CD4-positive, alpha-beta memory T cell (primary cell): ENCODE measurements at regions not wholly inside any gene's neighbourhood (a gene's known extent, or its start where the extent isn't known, plus 50 kb on each side); places are given as distances from the start of the nearest gene placed in this dataset.

Experiments
- CTCF ChIA-PET: fragments of 350-600 bp; sonication (Branson Sonifier 250); formaldehyde crosslinking; loops from one replicate; lab custom pipeline; 2021; ENCODE audit warnings: inconsistent platforms; ENCODE audit not compliant: partially characterized antibody; lab: Charles Lee
- POLR2A ChIA-PET: fragments of 350-600 bp; sonication (Branson Sonifier 250); formaldehyde crosslinking; loops from one replicate; lab custom pipeline; 2021; ENCODE audit not compliant: partially characterized antibody; lab: Charles Lee
- DNase-seq, 5 donors: peaks; one replicate each; pipeline versions ENCODE4 v3.0.0 to v3.0.0-alpha.2; 2020 to 2022; ENCODE audit warnings: mixed read lengths in 1 of 5
- H3K27ac ChIP-seq: one replicate; pipeline ENCODE4 v1.7.0; 2013; ENCODE audit warnings: low read depth, low read length
- H3K27me3 ChIP-seq: 2 replicates; pipeline ENCODE4 v1.7.0; 2013; ENCODE audit warnings: mild to moderate bottlenecking, low read length, moderate library complexity; ENCODE audit not compliant: insufficient read depth
- H3K36me3 ChIP-seq: 2 replicates; pipeline ENCODE4 v1.7.0; 2013; ENCODE audit warnings: mild to moderate bottlenecking, low read length, moderate library complexity; ENCODE audit not compliant: insufficient read depth
- H3K4me1 ChIP-seq: 2 replicates; pipeline ENCODE4 v1.7.0; 2013; ENCODE audit warnings: mild to moderate bottlenecking, low read length, moderate library complexity; ENCODE audit not compliant: insufficient read depth
- H3K4me3 ChIP-seq, 2 donors: one replicate each; pipeline ENCODE4 v1.7.0; 2013; ENCODE audit warnings: low read length in 2 of 2, mild to moderate bottlenecking in 1 of 2
- H3K9me3 ChIP-seq, 2 donors: one replicate each; pipeline ENCODE4 v1.7.0; 2013; ENCODE audit warnings: low read length in 2 of 2, control low read depth in 1 of 2; ENCODE audit not compliant: control insufficient read depth in 1 of 2
- H3K27ac Mint-ChIP-seq, 7 donors: one replicate each; pipeline ENCODE4 v1.8.0; 2020 to 2021; ENCODE audit warnings: mixed read lengths in 7 of 7, mild to moderate bottlenecking in 6 of 7, inconsistent platforms in 3 of 7, moderate library complexity in 3 of 7
- H3K27me3 Mint-ChIP-seq, 2 donors: one replicate each; pipeline ENCODE4 v1.8.0; 2020 to 2021; ENCODE audit warnings: mixed read lengths in 2 of 2
- H3K36me3 Mint-ChIP-seq, 2 donors: one replicate each; pipeline ENCODE4 v1.8.0; 2020 to 2021; ENCODE audit warnings: mixed read lengths in 2 of 2, inconsistent platforms in 1 of 2, mild to moderate bottlenecking in 1 of 2
- H3K4me1 Mint-ChIP-seq, 4 donors: one replicate each; pipeline ENCODE4 v1.8.0; 2020 to 2021; ENCODE audit warnings: mixed read lengths in 4 of 4, mild to moderate bottlenecking in 1 of 4
- H3K4me3 Mint-ChIP-seq, 8 donors: one replicate each; pipeline ENCODE4 v1.8.0; 2020 to 2021; ENCODE audit warnings: mixed read lengths in 8 of 8, mild to moderate bottlenecking in 7 of 8, moderate library complexity in 6 of 8, inconsistent platforms in 3 of 8
- H3K9me3 Mint-ChIP-seq, 8 donors: one replicate each; pipeline ENCODE4 v1.8.0; 2020 to 2021; ENCODE audit warnings: mixed read lengths in 8 of 8, mild to moderate bottlenecking in 5 of 8, inconsistent platforms in 3 of 8, moderate library complexity in 1 of 8
- intact Hi-C: fragments of 100-400 bp; cut with micrococcal nuclease; formaldehyde crosslinking; loops from one replicate; pipeline ENCODE4 v1.15.1; 2023

- H3K27me3 Mint-ChIP-seq = no peaks in the 10 kb centered on the region
- DNase-seq = no peak
- H3K4me3 ChIP-seq = no peak overlapping the region
- no peak overlapping the region for H3K4me3 Mint-ChIP-seq
- no peaks in the 10 kb centered on the region for H3K9me3 ChIP-seq
- intact Hi-C loops = no loop called here
- ChIA-PET POLR2A (no interaction called here), CTCF (interaction anchor here (0.8 to 1.0 kb wide), 2 partner anchors 17 to 57 kb away, joined by 3 read pairs; no protein-coding TSS in a partner anchor)
- no peak overlapping the region for H3K27ac ChIP-seq
- H3K27ac Mint-ChIP-seq = no peak overlapping the region
- no peaks in the 10 kb centered on the region for H3K27me3 ChIP-seq
- no peaks in the 10 kb centered on the region for H3K4me1 Mint-ChIP-seq
- H3K36me3 ChIP-seq = no peaks in the 10 kb centered on the region
- no peaks in the 10 kb centered on the region for H3K4me1 ChIP-seq
- H3K9me3 Mint-ChIP-seq = peaks cover 0 to 7% (median 3%) of the 10 kb centered on the region in 8 donors
- no peaks in the 10 kb centered on the region for H3K36me3 Mint-ChIP-seq
Observed at GRCh38 chr7:124275411-124275810, 242.5 kb upstream of the TMEM229A start.

- H3K4me3 Mint-ChIP-seq = no peak overlapping the region
- H3K4me1 Mint-ChIP-seq = no peaks in the 10 kb centered on the region
- intact Hi-C loops = no loop called here
- Histone ChIP-seq H3K4me3 (no peak overlapping the region), H3K9me3 (no peaks in the 10 kb centered on the region), H3K27me3 (no peaks in the 10 kb centered on the region), H3K36me3 (no peaks in the 10 kb centered on the region), H3K4me1 (no peaks in the 10 kb centered on the region), H3K27ac (no peak overlapping the region)
- ChIA-PET POLR2A (no interaction called here), CTCF (no interaction called here)
- H3K36me3 Mint-ChIP-seq = no peaks in the 10 kb centered on the region
- peaks cover 0 to 6% (median 0%) of the 10 kb centered on the region in 8 donors for H3K9me3 Mint-ChIP-seq
- DNase-seq = no peak
- no peaks in the 10 kb centered on the region for H3K27me3 Mint-ChIP-seq
- no peak overlapping the region for H3K27ac Mint-ChIP-seq
Observed at GRCh38 chr7:124269774-124270173, 236.9 kb upstream of the TMEM229A start.

- no peaks in the 10 kb centered on the region for H3K27me3 ChIP-seq
- no peaks in the 10 kb centered on the region for H3K4me1 ChIP-seq
- CTCF ChIA-PET = no interaction called here
Observed at GRCh38 chr7:124267154-124267553, 234.3 kb upstream of the TMEM229A start.

GRCh38 chr7:124263232-124263827, 230.5 kb upstream of the TMEM229A start:
- Mint-ChIP-seq H3K4me3 (no peak overlapping the region), H3K27me3 (no peaks in the 10 kb centered on the region), H3K36me3 (no peaks in the 10 kb centered on the region), H3K9me3 (peaks cover 0 to 10% (median under 1%) of the 10 kb centered on the region in 8 donors), H3K27ac (no peak overlapping the region), H3K4me1 (no peaks in the 10 kb centered on the region)
- POLR2A ChIA-PET = no interaction called here
- Histone ChIP-seq H3K36me3 (no peaks in the 10 kb centered on the region), H3K9me3 (no peaks in the 10 kb centered on the region), H3K27me3 (no peaks in the 10 kb centered on the region), H3K27ac (no peak overlapping the region), H3K4me1 (no peaks in the 10 kb centered on the region), H3K4me3 (no peak overlapping the region)
- CTCF ChIA-PET = no interaction called here
- intact Hi-C loops = no loop called here
- DNase-seq = no peak

More at GRCh38 chr7:124267154-124267553, 234.3 kb upstream of the TMEM229A start:
- no peak for DNase-seq
- Mint-ChIP-seq H3K27me3 (no peaks in the 10 kb centered on the region), H3K4me3 (no peak overlapping the region), H3K4me1 (no peaks in the 10 kb centered on the region), H3K9me3 (peaks cover 0 to 4% (median 0%) of the 10 kb centered on the region in 8 donors), H3K36me3 (no peaks in the 10 kb centered on the region), H3K27ac (peak overlapping the region in 1 of 7 donors; percentile 47)
- Histone ChIP-seq H3K4me3 (no peak overlapping the region), H3K27ac (no peak overlapping the region), H3K36me3 (no peaks in the 10 kb centered on the region), H3K9me3 (no peaks in the 10 kb centered on the region)
- intact Hi-C loops = no loop called here
- POLR2A ChIA-PET = no interaction called here

GRCh38 chr7:124261710-124262109, 228.8 kb upstream of the TMEM229A start:
- no peaks in the 10 kb centered on the region for H3K27me3 Mint-ChIP-seq
- no peaks in the 10 kb centered on the region for H3K4me1 Mint-ChIP-seq
- H3K27me3 ChIP-seq = no peaks in the 10 kb centered on the region

GRCh38 chr7:124257638-124258308, 224.9 kb upstream of the TMEM229A start:
- Mint-ChIP-seq H3K36me3 (no peaks in the 10 kb centered on the region), H3K9me3 (peaks cover 0 to 15% (median 4%) of the 10 kb centered on the region in 8 donors), H3K27me3 (no peaks in the 10 kb centered on the region), H3K4me1 (no peaks in the 10 kb centered on the region), H3K4me3 (no peak overlapping the region), H3K27ac (no peak overlapping the region)
- H3K27me3 ChIP-seq = no peaks in the 10 kb centered on the region
- no peaks in the 10 kb centered on the region for H3K9me3 ChIP-seq
- no peak for DNase-seq
- no peak overlapping the region for H3K27ac ChIP-seq
- H3K4me1 ChIP-seq = no peaks in the 10 kb centered on the region
- no peaks in the 10 kb centered on the region for H3K36me3 ChIP-seq
- ChIA-PET CTCF (no interaction called here), POLR2A (no interaction called here)
- no peak overlapping the region for H3K4me3 ChIP-seq
- intact Hi-C loops = no loop called here

More at GRCh38 chr7:124261710-124262109, 228.8 kb upstream of the TMEM229A start:
- Mint-ChIP-seq H3K36me3 (no peaks in the 10 kb centered on the region), H3K27ac (no peak overlapping the region), H3K9me3 (peaks cover 0 to 10% (median 2%) of the 10 kb centered on the region in 8 donors), H3K4me3 (no peak overlapping the region)
- H3K27ac ChIP-seq = no peak overlapping the region
- H3K9me3 ChIP-seq = no peaks in the 10 kb centered on the region
- no peak overlapping the region for H3K4me3 ChIP-seq
- no peaks in the 10 kb centered on the region for H3K36me3 ChIP-seq
- no peak for DNase-seq
- ChIA-PET CTCF (no interaction called here), POLR2A (no interaction called here)
- no peaks in the 10 kb centered on the region for H3K4me1 ChIP-seq
- intact Hi-C loops = no loop called here

- intact Hi-C loops = no loop called here
- H3K36me3 Mint-ChIP-seq = no peaks in the 10 kb centered on the region
- Histone ChIP-seq H3K4me1 (no peaks in the 10 kb centered on the region), H3K36me3 (no peaks in the 10 kb centered on the region), H3K4me3 (no peak overlapping the region), H3K27ac (no peak overlapping the region), H3K9me3 (no peaks in the 10 kb centered on the region), H3K27me3 (no peaks in the 10 kb centered on the region)
- H3K27ac Mint-ChIP-seq = no peak overlapping the region
- no peak for DNase-seq
- ChIA-PET CTCF (no interaction called here), POLR2A (no interaction called here)
- no peaks in the 10 kb centered on the region for H3K27me3 Mint-ChIP-seq
- no peak overlapping the region for H3K4me3 Mint-ChIP-seq
- H3K4me1 Mint-ChIP-seq = no peaks in the 10 kb centered on the region
- peaks cover 0 to 14% (median 3%) of the 10 kb centered on the region in 8 donors for H3K9me3 Mint-ChIP-seq
Observed at GRCh38 chr7:124255041-124255655, 222.3 kb upstream of the TMEM229A start.
